Hepatocyte (in vitro differentiated cells): ENCODE measurements at regions not wholly inside any gene's neighbourhood (a gene's known extent, or its start where the extent isn't known, plus 50 kb on each side); places are given as distances from the start of the nearest gene placed in this dataset.

ENCODE experiments used
- CTCF ChIP-seq: fragments of 200-600 bp; sonication (generic); IDR thresholded peaks from 2 replicates; pipeline ENCODE4 v1.5.1; 2016; ENCODE audit warnings: antibody characterized with exemption, mild to moderate bottlenecking; ENCODE audit not compliant: poor library complexity
- EZH2 ChIP-seq: fragments of 200-600 bp; sonication (generic); IDR thresholded peaks from 2 replicates; pipeline ENCODE4 v1.6.1; 2016; ENCODE audit warnings: antibody characterized with exemption, mild to moderate bottlenecking, borderline replicate concordance

DNA sequence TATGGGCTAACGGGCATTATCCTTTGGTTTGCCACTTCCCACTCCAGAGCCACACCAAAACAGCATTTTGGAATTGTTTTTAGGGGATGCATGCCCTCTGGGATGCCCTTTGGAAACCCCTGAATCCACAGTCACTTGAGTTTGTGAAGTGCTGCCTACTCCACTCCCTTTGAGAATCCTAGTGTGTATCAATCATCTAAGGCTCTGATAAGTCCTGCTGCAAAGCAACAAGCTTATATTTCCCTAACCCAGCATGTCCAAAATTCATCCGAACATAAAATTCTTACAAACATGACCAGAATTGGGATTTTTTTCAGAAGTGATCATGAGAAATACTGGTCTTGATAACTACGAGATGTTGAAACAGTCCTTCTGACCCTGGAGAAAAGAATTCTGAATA is 387.9 kb downstream of the MN1 start:
- TF ChIP-seq CTCF (no peak), EZH2 (no peak)
